ENCODE measurements at regions not wholly inside any gene's neighbourhood (a gene's known extent, or its start where the extent isn't known, plus 50 kb on each side); places are given as distances from the start of the nearest gene placed in this dataset.

DNA sequence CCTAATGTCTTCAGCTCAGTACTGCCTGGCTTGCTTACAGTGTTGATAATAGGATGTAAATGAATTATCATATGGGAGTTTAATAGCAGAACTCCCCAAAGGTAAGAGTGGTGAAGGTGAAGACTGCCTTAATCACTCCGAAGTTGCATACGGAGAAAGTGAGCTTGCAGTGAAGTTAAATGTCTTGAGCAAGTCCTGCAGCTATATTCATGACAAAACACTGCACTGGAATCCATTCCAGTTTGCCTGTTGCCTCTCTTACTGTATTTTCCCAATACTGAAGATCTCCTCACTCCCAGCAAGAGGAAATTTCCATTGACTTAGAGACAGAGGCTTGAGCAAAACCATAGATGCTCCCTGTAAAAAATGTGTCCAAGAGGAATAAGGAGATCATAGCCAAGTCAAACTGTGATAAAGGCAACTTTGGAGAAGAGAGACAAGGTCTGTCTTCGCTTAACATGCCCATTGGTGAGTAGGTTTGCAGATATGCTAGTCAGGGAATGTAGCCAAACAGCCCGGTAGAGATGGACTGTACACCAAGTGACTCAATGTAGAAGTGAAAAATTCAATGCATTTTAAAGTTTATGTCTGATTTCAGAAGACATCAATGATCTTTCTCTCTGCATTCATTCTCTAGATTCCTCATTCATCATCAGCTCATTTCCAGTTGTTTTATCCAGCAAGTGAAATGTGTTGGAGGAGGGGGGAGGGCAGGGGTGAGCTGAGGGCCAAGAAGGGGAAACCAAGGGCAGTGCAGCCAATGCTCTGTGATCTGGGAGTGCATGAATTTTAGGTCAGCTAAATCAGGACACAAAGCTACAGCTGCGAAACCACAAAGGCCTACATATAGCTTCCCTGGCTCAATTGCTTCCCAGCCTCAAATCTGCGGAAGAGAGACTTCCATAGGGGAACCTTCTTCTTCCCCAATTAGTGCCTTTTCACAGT is 667.1 kb upstream of the NR2F2 start:
- no peaks in the 10 kb centered on the region for H3K9me3 ChIP-seq (ENCODE audit: low read length)
- no peak overlapping the region for H3K27ac ChIP-seq (ENCODE audit: low read depth, low read length)
- H3K4me1 ChIP-seq (ENCODE audit: insufficient read depth, low read length), result no peaks in the 10 kb centered on the region

DNA sequence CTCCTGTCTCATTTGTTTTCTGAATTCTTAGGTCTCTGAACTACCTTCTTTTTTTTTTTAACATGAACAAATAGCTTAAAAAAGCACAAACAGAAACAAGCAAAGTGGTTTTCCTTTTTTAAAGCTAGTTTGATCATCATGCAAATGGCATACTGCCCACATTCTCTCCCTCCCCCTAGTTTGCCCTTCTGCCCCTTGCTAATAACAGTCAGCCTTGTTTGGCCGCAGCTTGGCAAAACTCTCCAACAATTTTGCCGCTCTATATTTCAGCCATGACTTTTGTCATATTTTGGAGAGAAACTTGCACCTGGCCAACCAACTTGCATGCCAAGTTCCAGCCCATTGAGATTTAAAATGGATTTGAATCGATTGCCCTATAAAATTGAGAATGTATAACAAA is 666.0 kb upstream of the NR2F2 start:
- H3K9me3 ChIP-seq (ENCODE audit: low read length), result no peaks in the 10 kb centered on the region
- no peak overlapping the region for H3K4me3 ChIP-seq (ENCODE audit: low read depth in 1 of 2, low read length in 2 of 2)
- no peak overlapping the region for H3K27ac ChIP-seq (ENCODE audit: low read depth, low read length)
- H3K27me3 ChIP-seq (ENCODE audit: control insufficient read depth in 1 of 2, insufficient read depth in 2 of 2, low read length in 2 of 2), result no peaks in the 10 kb centered on the region
- no peak overlapping the region for H3K9ac ChIP-seq (ENCODE audit: low read length)
- no peaks in the 10 kb centered on the region for H3K36me3 ChIP-seq (ENCODE audit: insufficient read depth, low read length)
- peaks cover 10% of the 10 kb centered on the region for H3K4me1 ChIP-seq (ENCODE audit: insufficient read depth, low read length)

More for the DNA sequence above, 667.1 kb upstream of the NR2F2 start:
- H3K27me3 ChIP-seq (ENCODE audit: control insufficient read depth in 1 of 2, insufficient read depth in 2 of 2, low read length in 2 of 2), result no peaks in the 10 kb centered on the region
- H3K9ac ChIP-seq (ENCODE audit: low read length), result no peak overlapping the region
- no peak overlapping the region for H3K4me3 ChIP-seq (ENCODE audit: low read depth in 1 of 2, low read length in 2 of 2)
- H3K36me3 ChIP-seq (ENCODE audit: insufficient read depth, low read length), result no peaks in the 10 kb centered on the region

DNA sequence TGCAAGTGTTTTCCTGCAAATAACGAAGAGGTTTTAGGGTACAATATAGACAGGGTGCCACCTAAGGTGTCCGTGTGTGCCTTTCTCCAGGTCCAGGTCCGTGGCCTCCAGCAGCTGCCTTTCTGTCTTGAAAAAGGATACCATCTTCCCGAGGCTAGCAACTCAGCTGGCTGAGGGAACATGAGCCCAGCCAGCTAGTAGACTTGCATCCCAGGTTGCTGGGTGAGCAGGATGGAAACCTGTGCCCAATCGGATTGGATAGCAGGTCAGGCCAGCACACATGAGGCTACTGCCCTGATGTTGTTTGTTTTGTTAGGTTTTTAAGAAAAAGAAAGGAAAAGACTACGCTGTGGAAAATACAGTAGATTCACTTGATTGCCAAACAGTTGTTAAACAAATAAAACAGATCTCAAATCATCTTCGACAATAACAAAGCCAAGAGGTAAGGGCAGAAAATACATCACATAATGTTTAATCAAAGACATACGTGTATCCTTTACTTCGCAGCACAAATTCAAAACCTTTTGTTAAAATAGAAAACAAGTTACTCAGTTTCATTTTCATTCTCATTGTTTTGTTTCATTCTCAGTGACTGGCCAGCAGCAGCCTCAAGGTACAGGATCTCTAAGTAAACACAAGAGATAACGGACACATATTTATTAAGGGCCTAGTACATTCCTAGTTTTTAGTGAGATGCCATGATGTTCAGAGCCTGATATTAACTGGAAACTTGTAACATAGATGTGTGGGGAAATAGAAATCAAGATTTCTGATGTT is 661.2 kb upstream of the NR2F2 start:
- peaks cover 13% of the 10 kb centered on the region for H3K4me1 ChIP-seq (ENCODE audit: insufficient read depth, low read length)
- peak overlapping the region in 1 of 2 donors; percentile 28 for H3K4me3 ChIP-seq (ENCODE audit: low read depth in 1 of 2, low read length in 2 of 2)
- no peak overlapping the region for H3K9ac ChIP-seq (ENCODE audit: low read length)
- H3K27ac ChIP-seq (ENCODE audit: low read depth, low read length), result no peak overlapping the region
- no peaks in the 10 kb centered on the region for H3K9me3 ChIP-seq (ENCODE audit: low read length)
- no peaks in the 10 kb centered on the region for H3K36me3 ChIP-seq (ENCODE audit: insufficient read depth, low read length)
- H3K27me3 ChIP-seq (ENCODE audit: control insufficient read depth in 1 of 2, insufficient read depth in 2 of 2, low read length in 2 of 2), result no peaks in the 10 kb centered on the region

DNA sequence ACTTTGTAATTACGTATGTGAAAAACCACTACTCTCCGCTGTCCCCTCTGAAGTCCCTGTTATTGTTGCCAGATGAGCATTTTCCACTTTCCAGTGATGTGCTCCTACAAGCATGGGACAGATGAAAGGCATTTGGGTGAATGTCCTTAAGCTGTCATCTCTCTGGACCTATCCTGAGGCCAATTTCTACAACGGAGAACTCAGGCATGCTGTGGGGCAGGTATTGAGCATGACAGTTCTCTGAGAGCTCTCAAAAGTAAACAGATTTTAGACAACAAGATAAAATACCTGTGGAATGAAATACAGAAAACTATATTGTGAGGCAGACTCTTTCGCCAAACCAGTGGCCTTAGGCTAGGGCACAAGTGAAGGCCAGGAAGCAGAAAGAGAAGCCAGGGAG is 656.5 kb upstream of the NR2F2 start:
- no peaks in the 10 kb centered on the region for H3K36me3 ChIP-seq (ENCODE audit: insufficient read depth, low read length)
- no peak overlapping the region for H3K4me3 ChIP-seq (ENCODE audit: low read depth in 1 of 2, low read length in 2 of 2)
- no peak overlapping the region for H3K9ac ChIP-seq (ENCODE audit: low read length)
- H3K9me3 ChIP-seq (ENCODE audit: low read length), result no peaks in the 10 kb centered on the region
- H3K4me1 ChIP-seq (ENCODE audit: insufficient read depth, low read length), result peaks cover 8% of the 10 kb centered on the region
- no peak overlapping the region for H3K27ac ChIP-seq (ENCODE audit: low read depth, low read length)
- H3K27me3 ChIP-seq (ENCODE audit: control insufficient read depth in 1 of 2, insufficient read depth in 2 of 2, low read length in 2 of 2), result no peaks in the 10 kb centered on the region

DNA sequence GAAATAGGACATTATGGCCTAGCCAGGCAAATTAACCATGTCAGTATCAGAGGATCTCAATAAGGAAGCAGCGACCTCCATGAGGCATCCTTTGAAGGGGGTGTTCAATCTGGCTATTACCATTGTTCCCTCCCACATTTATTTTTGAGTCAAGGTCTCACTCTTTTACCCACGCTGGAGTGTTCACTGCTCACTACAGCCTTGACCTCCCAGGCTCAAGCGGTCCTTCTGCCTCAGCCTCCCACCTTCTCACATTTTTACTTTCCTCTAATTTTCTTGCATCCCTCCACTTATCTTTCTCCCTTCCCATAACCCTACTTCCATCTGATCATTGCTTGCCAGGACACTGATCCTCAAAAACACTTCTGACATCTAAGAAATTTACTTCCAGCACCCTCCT is 654.0 kb upstream of the NR2F2 start:
- Histone ChIP-seq H3K4me1 (ENCODE audit: insufficient read depth, low read length) (no peaks in the 10 kb centered on the region), H3K4me3 (ENCODE audit: low read depth in 1 of 2, low read length in 2 of 2) (no peak overlapping the region), H3K9ac (ENCODE audit: low read length) (no peak overlapping the region), H3K27ac (ENCODE audit: low read depth, low read length) (no peak overlapping the region), H3K9me3 (ENCODE audit: low read length) (no peaks in the 10 kb centered on the region), H3K36me3 (ENCODE audit: insufficient read depth, low read length) (no peaks in the 10 kb centered on the region), H3K27me3 (ENCODE audit: control insufficient read depth in 1 of 2, insufficient read depth in 2 of 2, low read length in 2 of 2) (no peaks in the 10 kb centered on the region)

DNA sequence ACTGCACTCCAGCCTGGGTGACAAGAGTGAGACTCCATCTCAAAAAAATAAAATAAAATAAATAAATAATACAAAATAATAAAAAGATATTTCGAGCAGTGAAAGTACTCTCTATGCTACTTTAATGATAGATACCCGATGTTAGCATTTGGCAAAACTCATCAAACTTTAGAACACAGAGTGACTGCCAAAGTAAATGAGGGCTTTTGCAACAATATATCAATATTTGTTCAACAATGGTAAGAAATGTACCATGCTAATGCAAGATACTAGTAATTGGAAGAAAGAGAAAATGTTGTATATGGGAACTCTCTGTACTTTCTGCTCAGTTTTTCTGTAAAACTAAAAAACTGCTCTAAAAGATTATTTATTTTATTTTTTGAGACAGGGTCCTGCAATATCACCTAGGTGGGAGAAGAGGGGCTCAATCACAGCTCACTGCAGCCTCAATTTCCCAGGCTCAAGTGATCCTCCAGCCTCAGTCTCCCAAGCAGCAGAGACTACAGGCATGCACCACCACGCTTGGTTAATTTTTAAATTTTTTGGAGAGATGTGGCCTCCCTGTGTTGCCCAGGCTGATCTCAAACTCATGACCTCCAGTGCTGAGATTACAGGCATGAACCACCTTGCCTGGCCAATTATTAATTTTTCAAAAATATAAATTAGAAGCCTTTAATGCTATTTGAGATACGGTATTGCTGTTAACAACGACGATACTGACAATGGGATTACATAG is 650.5 kb upstream of the NR2F2 start:
- H3K4me1 ChIP-seq (ENCODE audit: insufficient read depth, low read length), result no peaks in the 10 kb centered on the region

DNA sequence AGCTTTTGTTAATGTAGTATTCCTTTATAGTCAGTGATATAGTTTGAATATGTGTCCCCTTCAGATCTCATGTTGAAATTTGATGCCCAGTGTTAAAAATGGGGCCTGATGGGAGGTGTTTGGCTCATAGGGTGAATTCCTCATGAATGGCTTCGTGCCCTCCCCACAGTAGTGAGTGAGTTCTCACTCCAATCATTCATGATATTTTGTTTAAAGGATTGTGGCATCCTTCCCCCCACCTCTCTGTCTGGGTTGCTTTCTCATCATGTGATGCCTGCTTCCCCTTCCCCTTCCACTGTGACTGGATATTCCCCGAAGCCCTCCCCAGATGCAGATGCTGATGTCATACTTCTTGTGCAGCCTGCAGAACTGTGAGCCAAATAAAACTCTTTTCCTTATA is 649.8 kb upstream of the NR2F2 start:
- Histone ChIP-seq H3K27me3 (ENCODE audit: control insufficient read depth in 1 of 2, insufficient read depth in 2 of 2, low read length in 2 of 2) (no peaks in the 10 kb centered on the region), H3K27ac (ENCODE audit: low read depth, low read length) (no peak overlapping the region), H3K4me3 (ENCODE audit: low read depth in 1 of 2, low read length in 2 of 2) (no peak overlapping the region), H3K4me1 (ENCODE audit: insufficient read depth, low read length) (no peaks in the 10 kb centered on the region), H3K9ac (ENCODE audit: low read length) (no peak overlapping the region), H3K36me3 (ENCODE audit: insufficient read depth, low read length) (no peaks in the 10 kb centered on the region), H3K9me3 (ENCODE audit: low read length) (no peaks in the 10 kb centered on the region)

More for the DNA sequence above, 650.5 kb upstream of the NR2F2 start:
- Histone ChIP-seq H3K36me3 (ENCODE audit: insufficient read depth, low read length) (no peaks in the 10 kb centered on the region), H3K9ac (ENCODE audit: low read length) (no peak overlapping the region), H3K4me3 (ENCODE audit: low read depth in 1 of 2, low read length in 2 of 2) (no peak overlapping the region), H3K9me3 (ENCODE audit: low read length) (no peaks in the 10 kb centered on the region), H3K27me3 (ENCODE audit: control insufficient read depth in 1 of 2, insufficient read depth in 2 of 2, low read length in 2 of 2) (no peaks in the 10 kb centered on the region), H3K27ac (ENCODE audit: low read depth, low read length) (no peak overlapping the region)

DNA sequence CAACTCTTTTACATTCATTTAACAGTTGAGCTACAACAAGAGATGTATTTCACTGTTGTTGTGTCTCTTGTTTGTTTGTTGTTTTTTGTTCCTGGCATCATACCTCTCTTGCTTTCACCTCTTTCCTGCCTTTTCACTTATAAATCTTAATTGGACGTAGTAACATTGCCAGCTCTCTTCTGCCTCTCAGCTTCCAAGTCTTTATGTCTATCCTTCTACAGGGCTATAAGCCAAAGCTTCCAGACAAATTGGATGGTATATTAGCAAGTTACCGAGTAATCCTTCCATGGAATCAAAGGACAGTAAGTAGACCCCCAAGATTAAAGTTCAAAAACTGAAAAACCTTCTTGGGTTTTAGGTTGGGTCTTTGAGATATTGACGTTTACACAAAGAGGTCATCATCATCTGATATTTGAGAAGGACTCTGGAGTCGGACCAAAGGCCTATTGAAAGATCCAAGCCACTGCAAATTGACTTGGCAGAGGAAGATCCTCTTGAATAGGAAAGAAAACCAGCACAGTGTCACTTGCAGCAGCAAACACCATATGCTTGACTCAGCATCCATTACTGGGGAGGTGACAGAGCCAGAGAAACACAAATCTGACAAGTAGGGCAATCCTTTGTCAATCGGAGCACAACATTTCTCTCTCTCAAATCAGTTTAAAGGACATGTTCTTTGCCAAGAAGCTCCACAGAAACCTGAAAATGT is 648.5 kb upstream of the NR2F2 start:
- Histone ChIP-seq H3K9ac (ENCODE audit: low read length) (no peak overlapping the region), H3K27me3 (ENCODE audit: control insufficient read depth in 1 of 2, insufficient read depth in 2 of 2, low read length in 2 of 2) (no peaks in the 10 kb centered on the region), H3K4me1 (ENCODE audit: insufficient read depth, low read length) (no peaks in the 10 kb centered on the region), H3K4me3 (ENCODE audit: low read depth in 1 of 2, low read length in 2 of 2) (no peak overlapping the region), H3K9me3 (ENCODE audit: low read length) (no peaks in the 10 kb centered on the region), H3K36me3 (ENCODE audit: insufficient read depth, low read length) (no peaks in the 10 kb centered on the region), H3K27ac (ENCODE audit: low read depth, low read length) (no peak overlapping the region)

DNA sequence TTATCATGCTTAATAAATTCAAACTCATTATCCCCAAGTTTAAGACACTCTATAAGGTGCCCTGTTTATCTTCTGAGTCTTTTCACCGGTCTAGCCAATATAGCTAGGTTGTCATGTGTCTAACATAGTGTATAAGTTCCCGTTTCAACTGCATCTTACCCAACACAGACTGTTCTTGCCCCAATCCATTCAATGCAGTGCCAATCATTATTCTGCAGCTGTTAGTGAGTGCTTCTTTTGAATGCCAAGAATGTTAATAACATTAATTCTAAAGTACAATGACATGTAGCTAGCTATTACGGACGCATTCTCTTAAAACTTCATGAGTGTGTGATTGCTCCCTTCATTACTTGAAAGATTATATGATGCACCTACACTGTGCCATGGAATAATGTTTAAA is 646.4 kb upstream of the NR2F2 start:
- Histone ChIP-seq H3K9ac (ENCODE audit: low read length) (no peak overlapping the region), H3K9me3 (ENCODE audit: low read length) (no peaks in the 10 kb centered on the region), H3K4me1 (ENCODE audit: insufficient read depth, low read length) (no peaks in the 10 kb centered on the region), H3K36me3 (ENCODE audit: insufficient read depth, low read length) (no peaks in the 10 kb centered on the region), H3K27me3 (ENCODE audit: control insufficient read depth in 1 of 2, insufficient read depth in 2 of 2, low read length in 2 of 2) (no peaks in the 10 kb centered on the region), H3K27ac (ENCODE audit: low read depth, low read length) (no peak overlapping the region), H3K4me3 (ENCODE audit: low read depth in 1 of 2, low read length in 2 of 2) (no peak overlapping the region)

DNA sequence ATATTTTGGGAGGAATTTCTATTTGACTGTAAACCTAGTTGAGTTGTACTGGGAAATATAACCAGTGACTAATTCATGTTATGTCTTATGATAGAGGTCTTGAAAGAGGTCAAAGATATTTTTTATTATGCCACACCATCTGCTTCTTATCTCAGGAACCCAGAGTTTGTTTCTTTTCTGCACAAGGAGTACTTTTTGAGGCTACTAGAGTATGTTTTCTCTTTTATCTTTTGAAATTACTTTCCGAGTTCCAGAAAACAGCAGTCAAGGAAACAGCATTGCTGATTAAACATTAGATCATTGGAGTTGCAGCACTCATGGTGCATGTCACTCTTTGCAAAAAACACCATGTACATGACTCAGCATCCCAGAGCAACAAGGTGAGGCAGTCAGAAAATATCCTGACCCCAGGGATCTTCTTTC is 645.8 kb upstream of the NR2F2 start:
- H3K27ac ChIP-seq (ENCODE audit: low read depth, low read length), result no peak overlapping the region
- no peak overlapping the region for H3K9ac ChIP-seq (ENCODE audit: low read length)
- no peak overlapping the region for H3K4me3 ChIP-seq (ENCODE audit: low read depth in 1 of 2, low read length in 2 of 2)
- H3K4me1 ChIP-seq (ENCODE audit: insufficient read depth, low read length), result no peaks in the 10 kb centered on the region
- H3K27me3 ChIP-seq (ENCODE audit: control insufficient read depth in 1 of 2, insufficient read depth in 2 of 2, low read length in 2 of 2), result no peaks in the 10 kb centered on the region
- no peaks in the 10 kb centered on the region for H3K36me3 ChIP-seq (ENCODE audit: insufficient read depth, low read length)
- no peaks in the 10 kb centered on the region for H3K9me3 ChIP-seq (ENCODE audit: low read length)

DNA sequence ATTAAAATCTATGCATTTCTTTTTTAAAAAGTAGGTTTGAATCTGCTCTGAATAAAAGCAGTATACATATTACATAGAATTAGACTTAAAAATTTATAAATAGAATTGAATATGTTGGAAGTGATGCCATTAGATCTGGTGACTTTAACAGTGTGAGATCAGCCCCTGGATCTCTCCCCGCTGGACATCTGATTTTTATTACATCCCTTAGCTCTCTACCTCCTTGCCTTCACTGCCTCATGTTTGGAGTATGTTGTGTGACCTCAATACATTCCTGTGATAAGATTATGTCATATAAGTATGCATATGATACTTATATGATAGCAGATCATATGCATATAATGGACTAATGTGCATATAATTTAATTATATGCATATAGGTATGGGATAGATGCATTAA is 643.4 kb upstream of the NR2F2 start:
- H3K27ac ChIP-seq (ENCODE audit: low read depth, low read length), result no peak overlapping the region
- H3K4me1 ChIP-seq (ENCODE audit: insufficient read depth, low read length), result no peaks in the 10 kb centered on the region
- no peak overlapping the region for H3K9ac ChIP-seq (ENCODE audit: low read length)
- no peak overlapping the region for H3K4me3 ChIP-seq (ENCODE audit: low read depth in 1 of 2, low read length in 2 of 2)
- no peaks in the 10 kb centered on the region for H3K27me3 ChIP-seq (ENCODE audit: control insufficient read depth in 1 of 2, insufficient read depth in 2 of 2, low read length in 2 of 2)
- H3K36me3 ChIP-seq (ENCODE audit: insufficient read depth, low read length), result no peaks in the 10 kb centered on the region
- no peaks in the 10 kb centered on the region for H3K9me3 ChIP-seq (ENCODE audit: low read length)

All from muscle layer of colon (tissue), 2 donors.